ENCODE measurements at regions not wholly inside any gene's neighbourhood (a gene's known extent, or its start where the extent isn't known, plus 50 kb on each side); places are given as distances from the start of the nearest gene placed in this dataset.

DNA sequence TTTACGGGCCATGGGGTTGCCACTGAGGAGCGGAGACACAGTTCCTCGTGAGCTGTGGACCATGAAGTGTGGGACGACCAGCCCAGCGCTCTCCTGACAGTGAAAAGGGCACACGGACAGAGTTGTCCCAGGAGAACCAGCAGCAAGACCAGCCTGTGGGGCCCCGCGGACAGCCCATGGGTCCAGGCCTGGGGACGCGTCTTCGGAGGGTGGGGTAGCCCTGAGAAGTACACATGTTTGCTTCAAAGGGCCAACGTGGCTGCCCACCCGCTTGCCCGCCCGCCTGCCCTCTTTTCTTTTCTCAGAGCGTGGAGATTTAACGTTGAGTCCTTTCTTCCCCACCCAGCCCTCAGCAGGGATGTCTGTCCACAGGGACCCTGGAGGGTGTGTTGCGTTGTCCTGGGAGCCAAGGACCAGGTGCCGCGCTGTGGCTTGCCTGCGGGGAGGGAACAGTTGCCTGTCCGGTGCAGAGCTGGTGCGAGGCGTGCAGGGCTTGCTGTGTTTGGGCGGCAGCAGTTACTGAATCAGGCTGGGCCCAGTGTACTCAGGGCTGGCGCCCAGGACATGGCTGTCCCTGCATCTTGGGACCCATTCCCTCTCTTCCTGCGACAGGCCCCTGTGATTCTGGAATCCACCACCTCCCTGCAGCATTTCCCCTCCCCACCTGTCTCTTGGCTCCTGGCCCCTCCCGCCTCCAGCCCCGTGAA is 120.1 kb upstream of the HDAC4 start:
- Histone ChIP-seq H3K36me3 (ENCODE audit: control insufficient read depth, insufficient read depth, low read length) (no peaks in the 10 kb centered on the region), H3K9me1 (ENCODE audit: control insufficient read depth, insufficient read depth, low read length) (no peaks in the 10 kb centered on the region), H3K27me3 (ENCODE audit: control insufficient read depth in 2 of 2, insufficient read depth in 2 of 2, low read length in 2 of 2) (peaks cover 4 to 64% of the 10 kb centered on the region in 2 experiments; a peak in 4 of 5 replicates), H3K9me3 (replicated peaks; ENCODE audit: control insufficient read depth, insufficient read depth, low read depth, low read length) (no peaks in the 10 kb centered on the region), H4K20me1 (replicated peaks; ENCODE audit: control insufficient read depth, insufficient read depth, low read length) (no peaks in the 10 kb centered on the region), H3K79me2 (ENCODE audit: control insufficient read depth, insufficient read depth, low read length) (no peaks in the 10 kb centered on the region), H3K4me3 (no peak overlapping the region), H3K27ac (ENCODE audit: extremely low read depth, low read depth, low read length) (no peak overlapping the region), H2AFZ (ENCODE audit: low read depth, low read length) (no peak overlapping the region), H3K9ac (ENCODE audit: insufficient read depth in 1 of 2, low read depth in 2 of 2, low read length in 2 of 2) (no peak overlapping the region), H3K4me1 (replicated peaks in 1 of 2; ENCODE audit: control insufficient read depth in 2 of 2, insufficient read depth in 2 of 2, low read length in 2 of 2) (no peaks in the 10 kb centered on the region; a peak in 1 of 5 replicates), H3K4me2 (ENCODE audit: insufficient read depth, low read length) (no peak overlapping the region)
- DNase-seq (ENCODE audit: extremely low read depth in 1 of 4, low spot score in 3 of 4) (no peak), ATAC-seq (no peak), FAIRE-seq (no peak)
- TF ChIP-seq U2AF2 (optimal IDR thresholded peaks at IDR 0.05; ENCODE audit: low read depth, low read length) (no peak), ZMIZ1 (IDR thresholded peaks at IDR 0.05; ENCODE audit: low read depth in 2 of 2, low read length in 2 of 2) (no peak), ELF2 (CRISPR knock-in tag; IDR thresholded peaks at IDR 0.05) (no peak), PRMT5 (CRISPR knock-in tag; IDR thresholded peaks at IDR 0.05) (no peak)
- in situ Hi-C loops (cut with MboI) = no loop called here
- ChIA-PET CTCF (ENCODE audit: low intra/inter-chr PET ratio) (no interaction called here), POLR2A (no interaction called here)
- intact Hi-C loops (cut with micrococcal nuclease) = no loop called here
- no TSS peak for BruUV-seq (replicated peaks)
- WGBS (ENCODE audit: insufficient coverage, low coverage, missing lambda C conversion rate) = 2% methylated on average over 17 of the region's 29 CpGs
